H1 (cell line): ENCODE measurements at regions not wholly inside any gene's neighbourhood (a gene's known extent, or its start where the extent isn't known, plus 50 kb on each side); places are given as distances from the start of the nearest gene placed in this dataset.

ENCODE experiments used
- CTCF ChIA-PET: fragments of 300-600 bp; sonication (Branson Sonifier 250); formaldehyde crosslinking; loops from one replicate; lab custom pipeline; 2021; ENCODE audit not compliant: partially characterized antibody; lab: Charles Lee
- POLR2A ChIA-PET: fragments of 300-600 bp; sonication (Branson Sonifier 250); formaldehyde crosslinking; loops from one replicate; lab custom pipeline; 2021; ENCODE audit warnings: inconsistent platforms; ENCODE audit not compliant: partially characterized antibody; lab: Charles Lee
- DNase-seq, 2 experiments: peaks; one replicate each; pipeline versions ENCODE4 v3.0.0 to v3.0.0-alpha.2; 2010 to 2022; ENCODE audit warnings: low spot score in 2 of 2, low read depth in 1 of 2, mixed read lengths in 1 of 2
- FAIRE-seq: peaks from 2 replicates; lab custom pipeline; 2011; peaks lifted over from hg19 to GRCh38; lab: Jason Lieb, UNC
- H2AFZ ChIP-seq: 2 replicates; pipeline ENCODE4 v1.8.1; 2012; ENCODE audit warnings: low read length, inconsistent platforms
- H2AK5ac ChIP-seq: 2 replicates; pipeline ENCODE4 v1.6.1; 2013; ENCODE audit warnings: low read depth, low read length
- H2BK120ac ChIP-seq: replicated peaks from 2 replicates; pipeline ENCODE3; 2013; ENCODE audit warnings: low read depth, low read length, inconsistent platforms
- H2BK12ac ChIP-seq: 2 replicates; pipeline ENCODE4 v1.6.1; 2013; ENCODE audit warnings: low read depth, low read length
- H2BK15ac ChIP-seq: 2 replicates; pipeline ENCODE4 v1.6.1; 2013; ENCODE audit warnings: low read length
- H2BK20ac ChIP-seq: 2 replicates; pipeline ENCODE4 v1.6.1; 2013; ENCODE audit warnings: low read length
- H2BK5ac ChIP-seq: 2 replicates; pipeline ENCODE4 v1.6.1; 2013; ENCODE audit warnings: low read depth, low read length
- H3K14ac ChIP-seq: 2 replicates; pipeline ENCODE4 v1.6.1; 2013; ENCODE audit warnings: inconsistent platforms; ENCODE audit not compliant: insufficient read length
- H3K18ac ChIP-seq: 2 replicates; pipeline ENCODE4 v1.6.1; 2013; ENCODE audit warnings: low read length; ENCODE audit errors: extremely low read depth
- H3K23ac ChIP-seq: 2 replicates; pipeline ENCODE4 v1.6.1; 2013; ENCODE audit warnings: inconsistent platforms; ENCODE audit not compliant: insufficient read length
- H3K23me2 ChIP-seq: 2 replicates; pipeline ENCODE4 v1.6.1; 2013; ENCODE audit warnings: low read depth, low read length
- H3K27ac ChIP-seq: 2 replicates; pipeline ENCODE4 v1.6.1; 2011; ENCODE audit warnings: low read depth, low read length, inconsistent platforms
- H3K27me3 ChIP-seq, 4 experiments: replicated peaks in 1 of 4; 1 replicate in 1 of 4; 2 replicates in 3 of 4; pipeline versions ENCODE4 v1.6.1 to v1.8.1; 2011 to 2013; ENCODE audit warnings: low read length in 3 of 4, mild to moderate bottlenecking in 3 of 4, inconsistent platforms in 2 of 4, mixed read lengths in 2 of 4, moderate library complexity in 1 of 4; ENCODE audit not compliant: control insufficient read depth in 3 of 4, insufficient read depth in 3 of 4; ENCODE audit errors: extremely low read depth in 1 of 4
- H3K36me3 ChIP-seq, 4 experiments: 2 replicates each; pipeline versions ENCODE4 v1.6.1 to v1.8.1; 2011 to 2013; ENCODE audit warnings: mild to moderate bottlenecking in 4 of 4, low read length in 3 of 4, moderate library complexity in 2 of 4, control low read depth in 1 of 4, inconsistent platforms in 1 of 4; ENCODE audit not compliant: insufficient read depth in 4 of 4, control insufficient read depth in 2 of 4
- H3K4ac ChIP-seq: replicated peaks from 2 replicates; pipeline ENCODE3; 2013; ENCODE audit warnings: low read length, low read depth, mixed read lengths, inconsistent platforms; ENCODE audit not compliant: insufficient read length
- H3K4me1 ChIP-seq, 4 experiments: replicated peaks in 1 of 4; 1 replicate in 1 of 4; 2 replicates in 3 of 4; pipeline versions ENCODE4 v1.6.1 to v1.8.1; 2011 to 2013; ENCODE audit warnings: low read length in 3 of 4, inconsistent platforms in 2 of 4, mixed read lengths in 1 of 4; ENCODE audit not compliant: insufficient read depth in 4 of 4, control insufficient read depth in 3 of 4
- H3K4me2 ChIP-seq, 2 experiments: 2 replicates each; pipeline versions ENCODE4 v1.6.1 to v1.8.1; 2011 to 2013; ENCODE audit warnings: low read depth in 2 of 2, low read length in 2 of 2, control low read depth in 1 of 2, inconsistent platforms in 1 of 2, mild to moderate bottlenecking in 1 of 2; ENCODE audit not compliant: insufficient read depth in 1 of 2
- H3K4me3 ChIP-seq, 4 experiments: fragments of 200-600, 300-600 bp in 1 of 4; sonication (generic), shearing (Covaris generic), sonication (Bioruptor Twin) in 1 of 4; 2 replicates each; pipeline versions ENCODE4 v1.5.1 to v1.8.1; 2011 to 2016; ENCODE audit warnings: low read length in 4 of 4, low read depth in 3 of 4, control low read depth in 2 of 4, inconsistent platforms in 2 of 4, mild to moderate bottlenecking in 2 of 4, mixed read lengths in 1 of 4, moderate library complexity in 1 of 4; ENCODE audit not compliant: insufficient read depth in 2 of 4; ENCODE audit errors: extremely low read depth in 1 of 4
- H3K56ac ChIP-seq: replicated peaks from 2 replicates; pipeline ENCODE3; 2013; ENCODE audit warnings: low read depth, mild to moderate bottlenecking, mixed read lengths, low read length, inconsistent platforms; ENCODE audit not compliant: insufficient read length
- H3K79me1 ChIP-seq: 2 replicates; pipeline ENCODE4 v1.6.1; 2013; ENCODE audit warnings: low read depth, low read length, control low read depth
- H3K79me2 ChIP-seq, 2 experiments: 2 replicates each; pipeline versions ENCODE4 v1.6.1 to v1.8.1; 2012 to 2013; ENCODE audit warnings: low read length in 2 of 2, mild to moderate bottlenecking in 2 of 2, inconsistent platforms in 1 of 2; ENCODE audit not compliant: insufficient read depth in 2 of 2, control insufficient read depth in 1 of 2
- H3K9ac ChIP-seq, 4 experiments: replicated peaks in 1 of 4; 1 replicate in 1 of 4; 2 replicates in 3 of 4; pipeline versions ENCODE4 v1.6.1 to v1.8.1; 2011 to 2013; ENCODE audit warnings: low read depth in 3 of 4, low read length in 3 of 4, control low read depth in 2 of 4, mild to moderate bottlenecking in 2 of 4, moderate library complexity in 2 of 4, inconsistent platforms in 1 of 4; ENCODE audit errors: extremely low read depth in 1 of 4
- H3K9me3 ChIP-seq, 2 experiments: 2 replicates each; pipeline versions ENCODE4 v1.6.1 to v1.8.1; 2012 to 2013; ENCODE audit warnings: mild to moderate bottlenecking in 2 of 2, moderate library complexity in 2 of 2, control low read depth in 1 of 2, inconsistent platforms in 1 of 2, low read depth in 1 of 2, low read length in 1 of 2, mixed read lengths in 1 of 2; ENCODE audit not compliant: insufficient read depth in 2 of 2
- H4K20me1 ChIP-seq, 2 experiments: replicated peaks in 1 of 2; 2 replicates each; pipeline versions ENCODE3 to v1.8.1; 2011 to 2013; ENCODE audit warnings: inconsistent platforms in 2 of 2, low read length in 2 of 2, mild to moderate bottlenecking in 1 of 2; ENCODE audit not compliant: insufficient read depth in 2 of 2, control insufficient read depth in 1 of 2
- H4K5ac ChIP-seq: 2 replicates; pipeline ENCODE4 v1.6.1; 2013; ENCODE audit warnings: low read length, low read depth, mixed read lengths, inconsistent platforms; ENCODE audit not compliant: insufficient read length
- H4K8ac ChIP-seq: 2 replicates; pipeline ENCODE4 v1.8.0; 2013; ENCODE audit warnings: mild to moderate bottlenecking, moderate library complexity, low read length, inconsistent platforms; ENCODE audit not compliant: insufficient read depth; ENCODE audit errors: extremely low read depth
- H4K91ac ChIP-seq: replicated peaks from 2 replicates; pipeline ENCODE3; 2013; ENCODE audit warnings: low read length, mixed read lengths, inconsistent platforms; ENCODE audit not compliant: insufficient read length
- BCL11A ChIP-seq, 2 experiments: IDR thresholded peaks; one replicate each; pipeline ENCODE4 v1.6.1; 2011; ENCODE audit warnings: low read depth in 2 of 2, low read length in 2 of 2, mild to moderate bottlenecking in 2 of 2
- HDAC2 ChIP-seq, 2 experiments: fragments of 300-600 bp in 1 of 2; sonication (generic) in 1 of 2; IDR thresholded peaks; 2 replicates each; pipeline ENCODE4 v1.6.1; 2011 to 2012; ENCODE audit warnings: low read depth in 2 of 2, low read length in 2 of 2, mild to moderate bottlenecking in 2 of 2, moderate library complexity in 2 of 2, borderline replicate concordance in 1 of 2, inconsistent platforms in 1 of 2
- PHF8 ChIP-seq: fragments of 200-600 bp; sonication (generic); conservative IDR thresholded peaks from 2 replicates; pipeline ENCODE4 v1.7.1; 2012; ENCODE audit warnings: low read depth, mild to moderate bottlenecking, inconsistent platforms, low read length, moderate library complexity
- POLR2A ChIP-seq, 2 experiments: IDR thresholded peaks; 1 replicate in 1 of 2; 2 replicates in 1 of 2; pipeline ENCODE4 v1.6.1; 2011; ENCODE audit warnings: low read depth in 2 of 2, low read length in 2 of 2, mild to moderate bottlenecking in 2 of 2; ENCODE audit errors: control extremely low read depth in 1 of 2
- SAP30 ChIP-seq: fragments of 300-600 bp; sonication (generic); IDR thresholded peaks from 2 replicates; pipeline ENCODE4 v1.7.1; 2012; ENCODE audit warnings: low read length, moderate library complexity, mild to moderate bottlenecking, inconsistent platforms; ENCODE audit not compliant: insufficient read depth, insufficient replicate concordance
- TBP ChIP-seq: IDR thresholded peaks from 2 replicates; pipeline ENCODE4 v1.6.1; 2011; ENCODE audit warnings: low read depth, low read length, improper control_type of control experiment
- WGBS, 2 experiments: shearing (Covaris generic) in 1 of 2; methylation state at CpG; one replicate each; pipeline versions ENCODE4 v1.1.6 to v1.1.7; 2013 to 2015; ENCODE audit warnings: low lambda C conversion rate in 2 of 2, mixed read lengths in 2 of 2, inconsistent platforms in 1 of 2, low coverage in 1 of 2, missing lambda C conversion rate in 1 of 2; ENCODE audit not compliant: insufficient replicate concordance in 2 of 2, insufficient coverage in 1 of 2, insufficient read length in 1 of 2; ENCODE audit errors: extremely low coverage in 1 of 2, missing lambda C conversion rate in 1 of 2; 5-methylcytosine and 5-hydroxymethylcytosine counted together

DNA sequence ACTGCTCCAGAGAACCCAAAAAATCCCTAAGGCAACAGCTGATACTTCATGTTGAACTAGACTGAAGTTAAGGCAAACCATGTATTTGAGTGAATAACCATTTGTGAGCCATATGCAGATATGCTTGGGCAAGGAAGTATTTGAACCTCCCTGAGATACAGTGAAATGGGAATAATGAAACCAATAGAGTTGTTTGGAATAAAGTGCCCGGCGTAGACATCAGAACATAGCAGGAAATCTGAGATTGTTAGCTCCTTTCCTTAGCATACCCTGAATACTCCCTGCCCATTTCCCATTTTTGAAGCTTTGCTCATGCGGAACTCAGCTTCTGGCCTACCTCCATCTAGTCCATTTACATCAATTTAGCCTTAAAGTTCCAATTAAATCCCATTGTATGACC lies 611.9 kb downstream of the EFNA5 start:
- Histone ChIP-seq H4K8ac (no peak overlapping the region), H3K56ac (no peak overlapping the region), H2BK120ac (no peak overlapping the region), H2BK15ac (no peak overlapping the region), H3K18ac (no peak overlapping the region), H3K4me3 (no peak overlapping the region), H3K27ac (no peak overlapping the region), H3K23me2 (no peaks in the 10 kb centered on the region), H3K14ac (no peak overlapping the region), H2AK5ac (no peak overlapping the region), H3K79me1 (no peaks in the 10 kb centered on the region), H4K5ac (no peak overlapping the region), H3K36me3 (no peaks in the 10 kb centered on the region), H2AFZ (no peak overlapping the region), H3K9me3 (no peaks in the 10 kb centered on the region), H3K23ac (no peak overlapping the region), H2BK12ac (no peak overlapping the region), H4K91ac (no peak overlapping the region), H3K4me1 (no peaks in the 10 kb centered on the region), H2BK20ac (no peak overlapping the region), H2BK5ac (no peak overlapping the region), H3K9ac (no peak overlapping the region), H3K4ac (no peak overlapping the region), H4K20me1 (no peaks in the 10 kb centered on the region), H3K79me2 (no peaks in the 10 kb centered on the region), H3K4me2 (no peak overlapping the region), H3K27me3 (peaks cover 0 to 2% (median 0%) of the 10 kb centered on the region in 4 experiments; a peak in 1 of 7 replicates)
- no peak for FAIRE-seq
- ChIA-PET POLR2A (no interaction called here), CTCF (interaction anchor here (0.6 to 2.2 kb wide), 2 partner anchors 46 to 49 kb away, joined by 4 to 6 read pairs; no protein-coding TSS in a partner anchor)
- WGBS, 2 experiments: 62% methylated on average over 3 of the region's 3 CpGs; no CpG with 5 or more reads in 1 of the 2 experiments
- DNase-seq: no peak
- TF ChIP-seq PHF8 (no peak), BCL11A (IDR thresholded peaks at IDR 0.05; ENCODE audit: low read depth in 2 of 2, low read length in 2 of 2) (no peak), HDAC2 (IDR thresholded peaks at IDR 0.05; ENCODE audit: borderline replicate concordance in 1 of 2, low read depth in 2 of 2, low read length in 2 of 2) (no peak), TBP (no peak), SAP30 (no peak), POLR2A (IDR thresholded peaks at IDR 0.05; ENCODE audit: control extremely low read depth in 1 of 2, low read depth in 2 of 2, low read length in 2 of 2) (no peak)
